ENCODE measurements at regions not wholly inside any gene's neighbourhood (a gene's known extent, or its start where the extent isn't known, plus 50 kb on each side); places are given as distances from the start of the nearest gene placed in this dataset.

- TF ChIP-seq, protein P1, sequence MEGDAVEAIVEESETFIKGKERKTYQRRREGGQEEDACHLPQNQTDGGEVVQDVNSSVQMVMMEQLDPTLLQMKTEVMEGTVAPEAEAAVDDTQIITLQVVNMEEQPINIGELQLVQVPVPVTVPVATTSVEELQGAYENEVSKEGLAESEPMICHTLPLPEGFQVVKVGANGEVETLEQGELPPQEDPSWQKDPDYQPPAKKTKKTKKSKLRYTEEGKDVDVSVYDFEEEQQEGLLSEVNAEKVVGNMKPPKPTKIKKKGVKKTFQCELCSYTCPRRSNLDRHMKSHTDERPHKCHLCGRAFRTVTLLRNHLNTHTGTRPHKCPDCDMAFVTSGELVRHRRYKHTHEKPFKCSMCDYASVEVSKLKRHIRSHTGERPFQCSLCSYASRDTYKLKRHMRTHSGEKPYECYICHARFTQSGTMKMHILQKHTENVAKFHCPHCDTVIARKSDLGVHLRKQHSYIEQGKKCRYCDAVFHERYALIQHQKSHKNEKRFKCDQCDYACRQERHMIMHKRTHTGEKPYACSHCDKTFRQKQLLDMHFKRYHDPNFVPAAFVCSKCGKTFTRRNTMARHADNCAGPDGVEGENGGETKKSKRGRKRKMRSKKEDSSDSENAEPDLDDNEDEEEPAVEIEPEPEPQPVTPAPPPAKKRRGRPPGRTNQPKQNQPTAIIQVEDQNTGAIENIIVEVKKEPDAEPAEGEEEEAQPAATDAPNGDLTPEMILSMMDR (IDR thresholded peaks at IDR 0.05; ENCODE audit: low read depth, low read length): no peak
- TF ChIP-seq MAX (IDR thresholded peaks at IDR 0.05; ENCODE audit: low read depth, low read length) (no peak), MYC (IDR thresholded peaks at IDR 0.05; ENCODE audit: low read depth, low read length) (no peak)
Observed at GRCh38 chr3:83628471-83628870, 1330.3 kb upstream of the CADM2 start.

All from NB4 (cell line).